Upper lobe of right lung (tissue), 1 donor: ENCODE measurements at regions not wholly inside any gene's neighbourhood (a gene's known extent, or its start where the extent isn't known, plus 50 kb on each side); places are given as distances from the start of the nearest gene placed in this dataset.
A peak's percentile ranks its signal among the peaks of the same experiment; 100 is the strongest.

ENCODE experiments used
- ATAC-seq: fragments of 200-7000 bp; cut with Tn5 transposase; one replicate; pipeline ENCODE4 v1.9.1; 2020; ENCODE audit warnings: mild to moderate bottlenecking, moderate library complexity
- DNase-seq: peaks from one replicate; pipeline ENCODE4 v3.0.0-alpha.2; 2020
- H3K27ac ChIP-seq: fragments of 200-600 bp; one replicate; pipeline ENCODE4 v1.8.0; 2022
- H3K27me3 ChIP-seq: fragments of 200-600 bp; one replicate; pipeline ENCODE4 v1.8.0; 2022; ENCODE audit warnings: mild to moderate bottlenecking
- H3K36me3 ChIP-seq: fragments of 200-600 bp; one replicate; pipeline ENCODE4 v1.8.0; 2022
- H3K4me1 ChIP-seq: fragments of 200-600 bp; one replicate; pipeline ENCODE4 v1.8.0; 2022
- H3K4me3 ChIP-seq: fragments of 200-600 bp; one replicate; pipeline ENCODE4 v1.8.0; 2022; ENCODE audit warnings: mild to moderate bottlenecking
- H3K9me3 ChIP-seq: fragments of 200-600 bp; one replicate; pipeline ENCODE4 v1.8.0; 2022
- intact Hi-C: fragments of 100-400 bp; cut with DNase I; formaldehyde crosslinking; loops from one replicate; pipeline ENCODE4 v1.11.0; 2022
- TF ChIP-seq, protein P1 (sequence below): fragments of 200-600 bp; IDR thresholded peaks from one replicate; pipeline ENCODE4 v1.8.0; 2022; ENCODE audit warnings: antibody characterized with exemption
- donor health status: DM: no; HTN: yes; CAD: no; lungs with severe emphysema.

DNA sequence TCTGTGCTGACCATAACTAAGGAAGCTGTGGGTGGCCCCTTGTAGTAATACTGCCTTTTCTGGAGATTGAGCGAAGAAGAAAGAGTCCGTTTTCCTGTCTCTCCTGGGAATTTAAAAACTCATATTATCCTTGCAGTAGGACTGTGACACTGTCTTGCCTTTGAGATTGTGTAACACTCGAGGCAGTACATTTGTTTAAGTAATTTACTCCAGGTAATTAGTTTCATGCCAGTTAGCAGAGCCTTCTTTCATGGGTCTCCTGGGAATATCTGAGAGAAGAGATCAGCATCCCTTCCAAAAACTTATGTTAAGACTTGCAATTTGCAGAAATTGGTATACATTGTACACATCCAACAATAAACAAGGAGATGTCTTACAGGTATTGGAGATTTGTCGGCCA, 405.6 kb downstream of the DMRT2 start:
- H3K4me1 ChIP-seq: no peaks in the 10 kb centered on the region
- no peak overlapping the region for H3K4me3 ChIP-seq
- TF ChIP-seq, protein P1, sequence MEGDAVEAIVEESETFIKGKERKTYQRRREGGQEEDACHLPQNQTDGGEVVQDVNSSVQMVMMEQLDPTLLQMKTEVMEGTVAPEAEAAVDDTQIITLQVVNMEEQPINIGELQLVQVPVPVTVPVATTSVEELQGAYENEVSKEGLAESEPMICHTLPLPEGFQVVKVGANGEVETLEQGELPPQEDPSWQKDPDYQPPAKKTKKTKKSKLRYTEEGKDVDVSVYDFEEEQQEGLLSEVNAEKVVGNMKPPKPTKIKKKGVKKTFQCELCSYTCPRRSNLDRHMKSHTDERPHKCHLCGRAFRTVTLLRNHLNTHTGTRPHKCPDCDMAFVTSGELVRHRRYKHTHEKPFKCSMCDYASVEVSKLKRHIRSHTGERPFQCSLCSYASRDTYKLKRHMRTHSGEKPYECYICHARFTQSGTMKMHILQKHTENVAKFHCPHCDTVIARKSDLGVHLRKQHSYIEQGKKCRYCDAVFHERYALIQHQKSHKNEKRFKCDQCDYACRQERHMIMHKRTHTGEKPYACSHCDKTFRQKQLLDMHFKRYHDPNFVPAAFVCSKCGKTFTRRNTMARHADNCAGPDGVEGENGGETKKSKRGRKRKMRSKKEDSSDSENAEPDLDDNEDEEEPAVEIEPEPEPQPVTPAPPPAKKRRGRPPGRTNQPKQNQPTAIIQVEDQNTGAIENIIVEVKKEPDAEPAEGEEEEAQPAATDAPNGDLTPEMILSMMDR: no peak
- no peaks in the 10 kb centered on the region for H3K36me3 ChIP-seq
- DNase-seq (no peak), ATAC-seq (no peak)
- intact Hi-C loops: no loop called here
- no peak overlapping the region for H3K27ac ChIP-seq
- no peaks in the 10 kb centered on the region for H3K27me3 ChIP-seq
- H3K9me3 ChIP-seq: no peaks in the 10 kb centered on the region

DNA sequence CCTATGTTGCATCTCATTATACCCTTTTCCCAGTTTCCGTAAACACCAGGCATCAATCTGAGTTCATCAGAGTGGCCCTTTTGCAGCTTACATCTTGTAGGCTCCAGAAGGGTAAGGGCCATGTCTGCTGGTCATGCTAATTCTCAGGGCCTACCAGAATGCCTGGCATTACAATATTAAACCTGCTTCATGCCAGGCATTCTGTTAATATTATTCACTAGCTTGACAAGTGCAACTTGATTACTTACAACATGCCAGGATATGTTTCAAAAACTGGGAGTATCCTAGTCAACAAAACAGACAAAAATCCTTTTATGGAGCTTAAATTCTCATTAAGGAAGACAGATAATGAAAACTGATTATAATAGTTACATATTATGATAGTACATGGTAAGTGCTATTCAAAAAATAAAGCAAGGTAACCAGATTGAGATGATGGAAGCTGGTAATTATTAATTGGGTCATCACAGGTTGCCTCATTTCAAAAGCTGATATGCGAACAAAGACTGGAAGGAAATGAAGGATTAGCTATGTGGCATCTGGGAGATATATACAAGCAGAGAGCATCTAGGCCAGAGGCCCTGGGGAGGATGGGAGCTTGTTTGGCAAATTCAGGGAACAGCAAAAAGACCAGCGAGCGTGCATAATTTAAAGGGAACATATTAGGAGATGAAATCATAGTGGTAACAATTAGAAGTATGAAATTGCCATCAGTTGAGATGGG, 406.3 kb downstream of the DMRT2 start:
- TF ChIP-seq, protein P1: no peak
- Histone ChIP-seq H3K27ac (no peak overlapping the region), H3K27me3 (no peaks in the 10 kb centered on the region), H3K36me3 (no peaks in the 10 kb centered on the region), H3K9me3 (no peaks in the 10 kb centered on the region), H3K4me3 (no peak overlapping the region), H3K4me1 (no peaks in the 10 kb centered on the region)
- intact Hi-C loops: no loop called here
- DNase-seq (no peak), ATAC-seq (no peak)

DNA sequence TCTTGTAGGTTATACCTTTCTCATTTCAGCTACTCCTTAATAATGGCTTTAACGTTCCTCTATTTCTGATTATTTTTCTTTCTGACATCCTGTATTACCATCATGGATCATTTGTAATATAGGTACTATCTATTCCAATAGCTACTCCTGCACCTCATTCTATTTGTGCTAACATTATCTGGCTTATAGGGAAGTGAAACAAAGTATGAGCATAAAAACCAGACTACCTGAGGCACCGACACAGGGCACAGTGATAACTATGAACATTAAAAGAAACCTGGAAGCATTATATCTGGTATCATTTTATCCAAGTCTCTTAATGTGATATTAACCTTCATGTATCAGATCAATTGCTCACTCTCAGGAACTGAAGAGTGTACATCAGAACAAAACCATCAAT, 407.3 kb downstream of the DMRT2 start:
- intact Hi-C loops: no loop called here
- TF ChIP-seq, protein P1: no peak
- H3K4me1 ChIP-seq: no peaks in the 10 kb centered on the region
- no peaks in the 10 kb centered on the region for H3K9me3 ChIP-seq
- H3K27ac ChIP-seq: no peak overlapping the region
- no peaks in the 10 kb centered on the region for H3K36me3 ChIP-seq
- H3K4me3 ChIP-seq: no peak overlapping the region
- ATAC-seq (no peak), DNase-seq (no peak)
- H3K27me3 ChIP-seq: no peaks in the 10 kb centered on the region

DNA sequence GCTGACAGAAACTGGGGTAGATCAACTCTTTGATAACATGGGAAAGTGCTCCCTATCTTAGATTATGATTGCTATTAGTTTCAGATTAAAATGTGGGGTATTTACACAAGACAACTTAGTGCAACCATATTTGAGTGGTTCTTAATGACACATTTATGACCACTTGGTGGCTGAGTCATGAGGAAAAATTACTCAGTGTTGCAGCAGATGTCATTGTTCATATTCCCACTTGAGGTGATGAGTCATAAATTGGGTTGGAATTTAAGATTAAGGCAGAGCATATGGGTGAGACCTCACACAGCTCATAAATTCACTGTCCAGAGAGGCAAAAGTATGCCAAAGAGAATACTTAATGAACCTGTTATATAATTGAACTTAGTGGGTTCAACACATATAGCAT, 408.3 kb downstream of the DMRT2 start:
- DNase-seq (no peak), ATAC-seq (peak; percentile 39)
- H3K9me3 ChIP-seq: no peaks in the 10 kb centered on the region
- no peaks in the 10 kb centered on the region for H3K36me3 ChIP-seq
- no peak overlapping the region for H3K27ac ChIP-seq
- intact Hi-C loops: no loop called here
- H3K4me1 ChIP-seq: no peaks in the 10 kb centered on the region
- TF ChIP-seq, protein P1: no peak
- no peaks in the 10 kb centered on the region for H3K27me3 ChIP-seq
- H3K4me3 ChIP-seq: no peak overlapping the region

DNA sequence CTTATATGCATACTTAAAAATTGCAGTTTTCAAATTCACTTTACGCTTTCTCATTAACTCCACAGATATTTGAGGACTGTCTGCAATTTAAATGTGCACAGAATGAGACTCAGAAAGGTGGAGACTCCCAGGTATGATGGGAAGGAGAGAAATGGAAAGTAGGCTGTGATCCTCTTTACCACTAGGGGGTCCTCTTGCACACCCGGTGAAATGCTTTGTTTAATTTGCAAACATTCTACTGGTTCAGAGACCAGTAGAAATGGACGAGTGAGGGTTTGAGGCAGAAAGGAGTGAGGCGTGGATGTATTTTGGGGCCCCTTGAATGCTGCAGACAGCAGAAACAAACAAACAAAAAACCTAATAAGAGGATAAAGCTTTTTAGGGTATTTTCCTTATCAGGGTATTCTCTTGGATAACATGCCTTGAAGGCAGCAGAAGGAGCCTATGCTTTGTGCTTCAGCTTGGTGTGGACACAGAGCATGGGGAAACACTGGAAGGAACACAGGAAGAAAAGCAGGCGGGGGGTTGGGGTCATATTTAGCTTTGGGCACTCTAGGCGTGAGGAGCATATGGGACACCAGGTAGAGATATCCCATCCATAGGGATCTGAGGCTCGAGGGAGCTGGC, 410.1 kb downstream of the DMRT2 start:
- intact Hi-C loops: no loop called here
- no peaks in the 10 kb centered on the region for H3K9me3 ChIP-seq
- H3K4me1 ChIP-seq: no peaks in the 10 kb centered on the region
- DNase-seq: no peak
- no peak overlapping the region for H3K27ac ChIP-seq
- TF ChIP-seq, protein P1: peak; percentile 45
- H3K36me3 ChIP-seq: no peaks in the 10 kb centered on the region
- no peak overlapping the region for H3K4me3 ChIP-seq
- peak; percentile 67 for ATAC-seq
- H3K27me3 ChIP-seq: no peaks in the 10 kb centered on the region
